H1 (cell line): ENCODE measurements at regions not wholly inside any gene's neighbourhood (a gene's known extent, or its start where the extent isn't known, plus 50 kb on each side); places are given as distances from the start of the nearest gene placed in this dataset.

Source experiments
- GABPA ChIP-seq: IDR thresholded peaks from 2 replicates; pipeline ENCODE4 v1.6.1; 2011; ENCODE audit warnings: mild to moderate bottlenecking, low read length, moderate library complexity, borderline replicate concordance; ENCODE audit not compliant: insufficient read depth
- POU5F1 ChIP-seq: IDR thresholded peaks from 2 replicates; pipeline ENCODE4 v1.6.1; 2011; ENCODE audit warnings: low read depth, mild to moderate bottlenecking, low read length, moderate library complexity
- SIX5 ChIP-seq: IDR thresholded peaks from 2 replicates; pipeline ENCODE4 v1.6.1; 2011; ENCODE audit warnings: mild to moderate bottlenecking, low read depth, low read length
- SP4 ChIP-seq: IDR thresholded peaks from 2 replicates; pipeline ENCODE4 v1.6.1; 2012; ENCODE audit warnings: low read length, inconsistent platforms
- SRF ChIP-seq: IDR thresholded peaks from 2 replicates; pipeline ENCODE4 v1.6.1; 2011; ENCODE audit warnings: mild to moderate bottlenecking, low read depth, low read length, moderate library complexity
- TCF12 ChIP-seq: IDR thresholded peaks from 2 replicates; pipeline ENCODE4 v1.6.1; 2011; ENCODE audit warnings: low read depth, mild to moderate bottlenecking, low read length

GRCh38 chrX:110428144-110428543, 69.5 kb downstream of the RTL9 start (continued):
- TF ChIP-seq TCF12 (no peak), POU5F1 (no peak), SRF (no peak), GABPA (no peak), SIX5 (no peak), SP4 (no peak)
